Activated CD8-positive, alpha-beta memory T cell treated with anti-CD3 and anti-CD28 coated beads for 24 hours (primary cell): ENCODE measurements at regions not wholly inside any gene's neighbourhood (a gene's known extent, or its start where the extent isn't known, plus 50 kb on each side); places are given as distances from the start of the nearest gene placed in this dataset.
"Not testable (repeated sequence)": the region's sequence is repeated elsewhere in the genome, so short reads cannot be mapped to it uniquely, and the experiment has no call there.

Experiments
- DNase-seq: peaks from one replicate; pipeline ENCODE4 v3.0.0-alpha.2; 2020

GRCh38 chr10:78419481-78420265, 386.0 kb downstream of the RPS24 start:
- no peak for DNase-seq

- no peak for DNase-seq
Observed at GRCh38 chr10:78420946-78421735, 387.5 kb downstream of the RPS24 start.

- DNase-seq, result not testable (repeated sequence)
Observed at GRCh38 chr10:78424050-78424449, 390.4 kb downstream of the RPS24 start.

GRCh38 chr10:78424723-78425122, 391.1 kb downstream of the RPS24 start:
- no peak for DNase-seq

GRCh38 chr10:78426181-78426580, 392.5 kb downstream of the RPS24 start:
- no peak for DNase-seq

- DNase-seq, result no peak
Observed at GRCh38 chr10:78427497-78428031, 393.9 kb downstream of the RPS24 start.

- DNase-seq, result no peak
Observed at GRCh38 chr10:78428579-78428978, 394.9 kb downstream of the RPS24 start.

- DNase-seq, result no peak
Observed at GRCh38 chr10:78429984-78430383, 396.3 kb downstream of the RPS24 start.

- DNase-seq, result no peak
Observed at GRCh38 chr10:78432583-78432982, 398.9 kb downstream of the RPS24 start.

GRCh38 chr10:78433076-78433595, 399.5 kb downstream of the RPS24 start:
- DNase-seq, result no peak

- no peak for DNase-seq
Observed at GRCh38 chr10:78433766-78434535, 400.3 kb downstream of the RPS24 start.

- no peak for DNase-seq
Observed at GRCh38 chr10:78434886-78435285, 401.2 kb downstream of the RPS24 start.

- no peak for DNase-seq
Observed at GRCh38 chr10:78435484-78436221, 402.0 kb downstream of the RPS24 start.

- no peak for DNase-seq
Observed at GRCh38 chr10:78436222-78436573, 402.5 kb downstream of the RPS24 start.

- no peak for DNase-seq
Observed at GRCh38 chr10:78436706-78437406, 403.2 kb downstream of the RPS24 start.

- DNase-seq, result no peak
Observed at GRCh38 chr10:78437407-78437768, 403.7 kb downstream of the RPS24 start.

- DNase-seq, result no peak
Observed at GRCh38 chr10:78437998-78438906, 404.6 kb downstream of the RPS24 start.

- no peak for DNase-seq
Observed at GRCh38 chr10:78438907-78439809, 405.5 kb downstream of the RPS24 start.

GRCh38 chr10:78441010-78441409, 407.3 kb downstream of the RPS24 start:
- no peak for DNase-seq
